ENCODE measurements at regions not wholly inside any gene's neighbourhood (a gene's known extent, or its start where the extent isn't known, plus 50 kb on each side); places are given as distances from the start of the nearest gene placed in this dataset.
A peak's percentile ranks its signal among the peaks of the same experiment; 100 is the strongest.
"Not testable (repeated sequence)": the region's sequence is repeated elsewhere in the genome, so short reads cannot be mapped to it uniquely, and the experiment has no call there.

DNA sequence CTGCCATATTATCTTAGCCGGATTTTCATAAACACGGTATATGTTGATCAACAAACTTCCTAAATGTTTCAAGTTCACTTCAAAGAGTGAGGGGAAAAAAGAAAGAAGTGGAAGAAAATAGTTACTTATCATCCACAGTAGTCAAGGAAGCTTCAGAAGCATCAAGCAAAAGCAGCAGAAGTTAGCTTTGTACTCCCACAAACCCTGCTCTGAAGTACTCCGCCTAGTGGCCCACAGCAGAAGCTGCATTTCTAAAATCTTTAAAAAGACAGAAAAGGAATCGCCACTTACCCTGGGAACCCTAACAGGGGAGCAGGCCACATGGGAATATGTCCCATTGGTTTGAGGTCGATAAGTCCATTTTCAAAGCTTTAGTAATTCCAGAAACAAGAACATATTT, 158.1 kb downstream of the FOXD4L6 start:
- not testable (repeated sequence) for H3K27ac Mint-ChIP-seq (ENCODE audit: unreplicated experiment); H3K36me3 Mint-ChIP-seq (ENCODE audit: low read depth); H3K4me1 Mint-ChIP-seq (ENCODE audit: low read depth); H3K4me3 Mint-ChIP-seq (ENCODE audit: unreplicated experiment); H3K27me3 Mint-ChIP-seq (ENCODE audit: low read depth); DNase-seq (ENCODE audit: low spot score); H3K9me3 Mint-ChIP-seq (ENCODE audit: low read depth)
- peak; percentile 63 for TF ChIP-seq CTCF (IDR thresholded peaks at IDR 0.05)

GRCh38 chr9:40962461-40962860, 166.0 kb downstream of the FOXD4L6 start:
- not testable (repeated sequence) for H3K4me3 Mint-ChIP-seq (ENCODE audit: unreplicated experiment); H3K36me3 Mint-ChIP-seq (ENCODE audit: low read depth); H3K9me3 Mint-ChIP-seq (ENCODE audit: low read depth); H3K4me1 Mint-ChIP-seq (ENCODE audit: low read depth); H3K27ac Mint-ChIP-seq (ENCODE audit: unreplicated experiment); DNase-seq (ENCODE audit: low spot score); H3K27me3 Mint-ChIP-seq (ENCODE audit: low read depth)
- peak; percentile 53 for TF ChIP-seq CTCF (IDR thresholded peaks at IDR 0.05)

GRCh38 chr9:40951876-40952494, 176.5 kb downstream of the FOXD4L6 start:
- H3K4me3 Mint-ChIP-seq (ENCODE audit: unreplicated experiment); DNase-seq (ENCODE audit: low spot score); H3K27ac Mint-ChIP-seq (ENCODE audit: unreplicated experiment); H3K36me3 Mint-ChIP-seq (ENCODE audit: low read depth); H3K4me1 Mint-ChIP-seq (ENCODE audit: low read depth); H3K27me3 Mint-ChIP-seq (ENCODE audit: low read depth): not testable (repeated sequence)
- peaks cover 11% of the 10 kb centered on the region for H3K9me3 Mint-ChIP-seq (ENCODE audit: low read depth)
- TF ChIP-seq CTCF (IDR thresholded peaks at IDR 0.05): peak; percentile 39

- H3K27me3 Mint-ChIP-seq (ENCODE audit: low read depth): peaks cover 14% of the 10 kb centered on the region
- not testable (repeated sequence) for H3K27ac Mint-ChIP-seq (ENCODE audit: unreplicated experiment); DNase-seq (ENCODE audit: low spot score); H3K9me3 Mint-ChIP-seq (ENCODE audit: low read depth); H3K36me3 Mint-ChIP-seq (ENCODE audit: low read depth); H3K4me3 Mint-ChIP-seq (ENCODE audit: unreplicated experiment); H3K4me1 Mint-ChIP-seq (ENCODE audit: low read depth)
These were observed 182.3 kb downstream of the FOXD4L6 start for GRCh38 chr9:40946228-40946627.

GRCh38 chr9:40942730-40943129, 185.8 kb downstream of the FOXD4L6 start:
- not testable (repeated sequence) for H3K36me3 Mint-ChIP-seq (ENCODE audit: low read depth); H3K4me1 Mint-ChIP-seq (ENCODE audit: low read depth); H3K9me3 Mint-ChIP-seq (ENCODE audit: low read depth); H3K27ac Mint-ChIP-seq (ENCODE audit: unreplicated experiment); H3K4me3 Mint-ChIP-seq (ENCODE audit: unreplicated experiment); DNase-seq (ENCODE audit: low spot score)
- H3K27me3 Mint-ChIP-seq (ENCODE audit: low read depth): peaks cover 14% of the 10 kb centered on the region

GRCh38 chr9:40939888-40940209, 188.6 kb downstream of the FOXD4L6 start:
- not testable (repeated sequence) for H3K27ac Mint-ChIP-seq (ENCODE audit: unreplicated experiment); DNase-seq (ENCODE audit: low spot score); H3K4me1 Mint-ChIP-seq (ENCODE audit: low read depth); H3K27me3 Mint-ChIP-seq (ENCODE audit: low read depth); H3K9me3 Mint-ChIP-seq (ENCODE audit: low read depth); H3K36me3 Mint-ChIP-seq (ENCODE audit: low read depth); H3K4me3 Mint-ChIP-seq (ENCODE audit: unreplicated experiment)

GRCh38 chr9:40939201-40939887, 189.1 kb downstream of the FOXD4L6 start:
- H3K4me3 Mint-ChIP-seq (ENCODE audit: unreplicated experiment); DNase-seq (ENCODE audit: low spot score); H3K27ac Mint-ChIP-seq (ENCODE audit: unreplicated experiment); H3K27me3 Mint-ChIP-seq (ENCODE audit: low read depth); H3K9me3 Mint-ChIP-seq (ENCODE audit: low read depth); H3K4me1 Mint-ChIP-seq (ENCODE audit: low read depth); H3K36me3 Mint-ChIP-seq (ENCODE audit: low read depth): not testable (repeated sequence)

All from chondrocyte (in vitro differentiated cells).